ENCODE measurements at regions not wholly inside any gene's neighbourhood (a gene's known extent, or its start where the extent isn't known, plus 50 kb on each side); places are given as distances from the start of the nearest gene placed in this dataset.

- TF ChIP-seq ZNF600 (tag by site-specific recombination; IDR thresholded peaks at IDR 0.05) (no peak), MEIS1 (CRISPR knock-in tag; IDR thresholded peaks at IDR 0.05; ENCODE audit: borderline replicate concordance) (no peak), MZF1 (tag by site-specific recombination; IDR thresholded peaks at IDR 0.05; ENCODE audit: borderline replicate concordance) (no peak), PRDM10 (tag by site-specific recombination; IDR thresholded peaks at IDR 0.05) (no peak), ZBTB10 (tag by site-specific recombination; IDR thresholded peaks at IDR 0.05) (no peak), ZNF473 (tag by site-specific recombination; IDR thresholded peaks at IDR 0.05) (no peak), ZNF776 (tag by site-specific recombination; IDR thresholded peaks at IDR 0.05; ENCODE audit: borderline replicate concordance) (no peak), ZNF791 (tag by site-specific recombination; IDR thresholded peaks at IDR 0.05) (no peak), ZNF274 (IDR thresholded peaks at IDR 0.05; ENCODE audit: low read length) (no peak), ZNF274 (tag by site-specific recombination; IDR thresholded peaks at IDR 0.05; ENCODE audit: borderline replicate concordance) (no peak), ZNF146 (tag by site-specific recombination; IDR thresholded peaks at IDR 0.05) (no peak), ZNF707 (tag by site-specific recombination; IDR thresholded peaks at IDR 0.05) (no peak), PATZ1 (tag by site-specific recombination; IDR thresholded peaks at IDR 0.05) (no peak), SP7 (tag by site-specific recombination; IDR thresholded peaks at IDR 0.05) (no peak)
- Histone ChIP-seq H3K4me1 (ENCODE audit: control insufficient read depth, insufficient read depth, low read length) (no peaks in the 10 kb centered on the region), H3K36me3 (ENCODE audit: control insufficient read depth in 2 of 2, insufficient read depth in 1 of 2, low read length in 2 of 2) (no peaks in the 10 kb centered on the region), H3K27ac (ENCODE audit: extremely low read depth, low read depth, low read length) (no peak overlapping the region), H3K4me3 (ENCODE audit: low read depth, low read length) (no peak overlapping the region), H3K9me3 (ENCODE audit: control insufficient read depth, insufficient read depth, low read depth, low read length) (no peaks in the 10 kb centered on the region)
- ChIA-PET CTCF (no interaction called here), POLR2A (no interaction called here)
Measured at GRCh38 chr2:39933196-39933595, 154.1 kb upstream of the THUMPD2 start.

GRCh38 chr2:39932198-39932597 lies 153.1 kb upstream of the THUMPD2 start:
- Histone ChIP-seq H3K36me3 (ENCODE audit: control insufficient read depth in 2 of 2, insufficient read depth in 1 of 2, low read length in 2 of 2) (no peaks in the 10 kb centered on the region), H3K9me3 (ENCODE audit: control insufficient read depth, insufficient read depth, low read depth, low read length) (no peaks in the 10 kb centered on the region), H3K4me1 (ENCODE audit: control insufficient read depth, insufficient read depth, low read length) (no peaks in the 10 kb centered on the region), H3K4me3 (ENCODE audit: low read depth, low read length) (no peak overlapping the region), H3K27ac (ENCODE audit: extremely low read depth, low read depth, low read length) (no peak overlapping the region)
- ChIA-PET CTCF (no interaction called here), POLR2A (no interaction called here)
- TF ChIP-seq REST (tag by site-specific recombination; IDR thresholded peaks at IDR 0.05) = no peak
- no peak for TF ChIP-seq YY2 (tag by site-specific recombination; IDR thresholded peaks at IDR 0.05)
- TF ChIP-seq TCF7L2 (IDR thresholded peaks at IDR 0.05; ENCODE audit: borderline replicate concordance, low read depth, low read length) = no peak
- no peak for TF ChIP-seq EGR2 (tag by site-specific recombination; IDR thresholded peaks at IDR 0.05; ENCODE audit: low read depth)
- no peak for TF ChIP-seq HOXD13 (CRISPR knock-in tag; IDR thresholded peaks at IDR 0.05; ENCODE audit: borderline replicate concordance)
- TF ChIP-seq ZNF571 (tag by site-specific recombination; IDR thresholded peaks at IDR 0.05) = no peak
- no peak for TF ChIP-seq SCRT2 (tag by site-specific recombination; IDR thresholded peaks at IDR 0.05)
- no peak for TF ChIP-seq KLF9 (tag by site-specific recombination; IDR thresholded peaks at IDR 0.05; ENCODE audit: low read depth)
- no peak for TF ChIP-seq ZNF211 (tag by site-specific recombination; IDR thresholded peaks at IDR 0.05; ENCODE audit: low read depth)
- TF ChIP-seq AEBP2 (tag by site-specific recombination; IDR thresholded peaks at IDR 0.05; ENCODE audit: borderline replicate concordance) = no peak
